ENCODE measurements at regions not wholly inside any gene's neighbourhood (a gene's known extent, or its start where the extent isn't known, plus 50 kb on each side); places are given as distances from the start of the nearest gene placed in this dataset.

DNA sequence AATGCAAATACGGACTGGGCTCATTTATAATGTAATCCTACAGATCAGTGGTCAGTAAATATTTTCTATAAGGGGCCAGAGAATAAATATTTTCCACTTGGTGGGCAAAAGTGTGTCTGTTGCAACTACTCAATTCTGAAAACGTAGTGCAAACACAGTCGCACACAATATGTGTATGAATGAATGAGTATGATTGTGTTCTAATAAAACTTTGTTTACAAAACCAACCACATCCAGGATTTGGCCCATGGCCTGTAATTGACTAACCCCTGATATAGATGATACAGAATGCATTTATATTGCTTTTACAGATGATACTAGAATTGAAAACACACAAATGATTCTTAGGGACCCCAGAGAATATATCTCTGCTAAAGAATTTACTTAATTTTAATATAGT is 197.6 kb downstream of the ASB9 start:
- Histone ChIP-seq H3K27me3 (no peaks in the 10 kb centered on the region), H3K36me3 (no peaks in the 10 kb centered on the region), H3K9me3 (no peaks in the 10 kb centered on the region), H3K4me1 (no peaks in the 10 kb centered on the region), H3K27ac (no peak overlapping the region), H3K4me3 (no peak overlapping the region)
- no peak for ATAC-seq (ENCODE audit: low FRiP score in 2 of 2)
- no peak for DNase-seq
- TF ChIP-seq POLR2AphosphoS5 (IDR thresholded peaks at IDR 0.05) (no peak), POLR2A (IDR thresholded peaks at IDR 0.05) (no peak), EP300 (IDR thresholded peaks at IDR 0.05) (no peak)
- TF ChIP-seq, protein P1, sequence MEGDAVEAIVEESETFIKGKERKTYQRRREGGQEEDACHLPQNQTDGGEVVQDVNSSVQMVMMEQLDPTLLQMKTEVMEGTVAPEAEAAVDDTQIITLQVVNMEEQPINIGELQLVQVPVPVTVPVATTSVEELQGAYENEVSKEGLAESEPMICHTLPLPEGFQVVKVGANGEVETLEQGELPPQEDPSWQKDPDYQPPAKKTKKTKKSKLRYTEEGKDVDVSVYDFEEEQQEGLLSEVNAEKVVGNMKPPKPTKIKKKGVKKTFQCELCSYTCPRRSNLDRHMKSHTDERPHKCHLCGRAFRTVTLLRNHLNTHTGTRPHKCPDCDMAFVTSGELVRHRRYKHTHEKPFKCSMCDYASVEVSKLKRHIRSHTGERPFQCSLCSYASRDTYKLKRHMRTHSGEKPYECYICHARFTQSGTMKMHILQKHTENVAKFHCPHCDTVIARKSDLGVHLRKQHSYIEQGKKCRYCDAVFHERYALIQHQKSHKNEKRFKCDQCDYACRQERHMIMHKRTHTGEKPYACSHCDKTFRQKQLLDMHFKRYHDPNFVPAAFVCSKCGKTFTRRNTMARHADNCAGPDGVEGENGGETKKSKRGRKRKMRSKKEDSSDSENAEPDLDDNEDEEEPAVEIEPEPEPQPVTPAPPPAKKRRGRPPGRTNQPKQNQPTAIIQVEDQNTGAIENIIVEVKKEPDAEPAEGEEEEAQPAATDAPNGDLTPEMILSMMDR (IDR thresholded peaks at IDR 0.05), result no peak
- 36 to 59% methylated on average over 3 of the region's 3 CpGs for WGBS, 2 donors

DNA sequence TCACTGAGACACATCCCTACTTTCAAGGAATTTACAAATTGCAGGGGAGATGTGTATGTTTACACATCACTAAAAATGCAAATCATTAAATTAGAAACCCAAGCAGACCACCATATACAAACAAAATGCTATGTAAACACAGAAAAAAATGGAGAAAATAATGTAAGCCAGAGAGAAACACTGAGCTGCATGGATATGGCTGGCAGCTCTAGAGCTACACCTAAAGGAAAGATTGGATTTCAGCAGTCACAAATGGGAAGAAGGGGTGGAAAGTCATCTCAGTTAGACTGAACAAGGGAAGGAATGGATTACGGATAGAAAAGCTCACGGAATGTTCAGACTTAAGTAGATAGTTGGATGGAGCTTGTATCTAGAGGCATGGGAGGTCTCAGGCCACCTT is 186.3 kb downstream of the MOSPD2 start:
- DNase-seq (no peak), ATAC-seq (ENCODE audit: low FRiP score in 2 of 2) (no peak)
- no peak overlapping the region for H3K27ac ChIP-seq
- H3K4me1 ChIP-seq, result no peaks in the 10 kb centered on the region
- H3K4me3 ChIP-seq, result no peak overlapping the region
- TF ChIP-seq POLR2AphosphoS5 (IDR thresholded peaks at IDR 0.05) (no peak), EP300 (IDR thresholded peaks at IDR 0.05) (no peak)
- 64 to 76% methylated on average over 2 of the region's 2 CpGs for WGBS, 2 donors
- H3K27me3 ChIP-seq, result no peaks in the 10 kb centered on the region
- H3K36me3 ChIP-seq, result no peaks in the 10 kb centered on the region
- H3K9me3 ChIP-seq, result no peaks in the 10 kb centered on the region

DNA sequence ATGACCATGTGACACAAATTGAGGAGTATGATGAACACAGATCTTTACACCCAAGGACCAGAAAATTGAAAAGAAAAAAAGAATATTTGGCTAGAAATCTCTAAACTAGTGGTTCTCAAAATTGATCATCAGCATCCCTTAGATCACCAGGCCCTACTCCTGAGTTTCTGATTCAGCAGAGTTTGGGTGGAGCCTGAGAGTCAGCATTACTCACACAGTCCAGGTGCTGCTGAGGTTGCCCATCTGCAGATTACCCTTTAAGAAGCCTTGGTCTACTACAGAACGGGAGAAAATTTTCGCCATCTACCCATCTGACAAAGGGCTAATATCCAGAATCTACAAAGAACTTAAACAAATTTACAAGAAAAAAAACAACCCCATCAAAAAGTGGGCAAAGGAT is 182.8 kb downstream of the MOSPD2 start:
- Histone ChIP-seq H3K4me1 (no peaks in the 10 kb centered on the region), H3K4me3 (no peak overlapping the region), H3K36me3 (no peaks in the 10 kb centered on the region), H3K27ac (no peak overlapping the region), H3K9me3 (no peaks in the 10 kb centered on the region), H3K27me3 (no peaks in the 10 kb centered on the region)
- ATAC-seq (ENCODE audit: low FRiP score in 2 of 2) (no peak), DNase-seq (no peak)
- 90% methylated on average over 2 of the region's 2 CpGs for WGBS, 2 donors
- TF ChIP-seq POLR2A (IDR thresholded peaks at IDR 0.05) (no peak), POLR2AphosphoS5 (IDR thresholded peaks at IDR 0.05) (no peak), EP300 (IDR thresholded peaks at IDR 0.05) (no peak)
- TF ChIP-seq, protein P1 (IDR thresholded peaks at IDR 0.05), result no peak

DNA sequence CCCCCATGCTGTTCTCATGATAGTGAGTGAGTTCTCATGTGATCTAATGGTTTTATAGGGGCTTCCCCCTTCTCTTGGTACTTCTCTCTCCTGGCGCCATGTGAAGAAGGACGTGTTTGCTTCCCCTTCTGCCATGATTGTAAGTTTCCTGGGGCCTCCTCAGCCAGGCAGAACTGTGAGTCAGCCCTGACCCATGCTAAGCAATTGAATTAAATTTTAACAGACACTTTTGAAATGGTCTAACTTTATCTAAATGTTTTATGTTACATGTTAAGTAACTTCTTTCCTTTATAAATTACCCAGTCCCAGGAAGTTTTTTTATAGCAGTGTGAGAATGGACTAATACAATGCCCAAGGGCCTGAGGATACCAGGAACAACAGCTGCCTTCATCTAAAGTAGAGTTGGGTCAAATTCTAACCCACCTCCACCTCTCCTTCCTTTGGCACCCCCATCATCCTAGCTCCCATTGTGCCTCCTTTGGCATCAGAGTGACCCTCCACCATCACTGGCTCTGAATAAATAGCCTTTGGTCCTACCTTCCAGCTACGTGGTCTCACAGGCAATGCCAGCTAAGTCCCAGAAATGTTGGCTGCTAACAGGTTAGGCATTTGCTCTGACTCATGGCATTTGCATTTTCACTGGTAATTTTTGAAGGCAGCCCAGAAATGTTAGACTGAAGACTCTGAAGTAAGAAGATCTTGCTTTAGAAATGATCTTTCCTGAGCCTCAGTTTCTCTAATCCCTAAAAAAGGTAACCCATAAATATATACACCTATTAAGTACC is 182.1 kb downstream of the MOSPD2 start:
- no peak overlapping the region for H3K4me3 ChIP-seq
- DNase-seq (no peak), ATAC-seq (ENCODE audit: low FRiP score in 2 of 2) (no peak)
- no peak overlapping the region for H3K27ac ChIP-seq
- 75% methylated on average over 3 of the region's 3 CpGs; no CpG with 5 or more reads in 1 of the 2 donors for WGBS, 2 donors
- TF ChIP-seq POLR2A (IDR thresholded peaks at IDR 0.05) (no peak), POLR2AphosphoS5 (IDR thresholded peaks at IDR 0.05) (no peak), EP300 (IDR thresholded peaks at IDR 0.05) (no peak)
- TF ChIP-seq, protein P1 (IDR thresholded peaks at IDR 0.05), result no peak
- no peaks in the 10 kb centered on the region for H3K4me1 ChIP-seq
- peaks cover 0 to 5% (median 0%) of the 10 kb centered on the region in 4 donors for H3K9me3 ChIP-seq
- H3K36me3 ChIP-seq, result no peaks in the 10 kb centered on the region
- H3K27me3 ChIP-seq, result no peaks in the 10 kb centered on the region

DNA sequence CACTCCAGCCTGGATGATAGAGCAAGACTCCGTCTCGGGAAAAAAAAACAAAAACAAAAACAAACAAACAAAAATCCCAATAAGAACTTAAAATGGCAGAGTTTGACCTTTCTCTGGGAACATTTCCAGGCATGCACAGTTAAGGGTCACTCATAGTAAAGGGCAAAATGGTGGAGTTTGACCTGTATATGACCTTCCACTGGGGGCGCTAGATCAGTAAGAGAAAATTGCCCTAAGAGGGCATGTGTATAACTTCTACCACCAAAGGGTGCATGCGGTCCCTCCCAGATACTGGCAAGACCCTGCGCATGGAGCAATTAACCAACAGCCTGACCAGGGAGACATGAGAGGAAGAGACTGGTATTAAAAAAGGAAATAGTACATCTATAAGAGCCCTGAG is 177.2 kb downstream of the MOSPD2 start:
- no peak overlapping the region for H3K4me3 ChIP-seq
- H3K36me3 ChIP-seq, result no peaks in the 10 kb centered on the region
- WGBS, 2 donors, result 76 to 92% methylated on average over 5 of the region's 5 CpGs
- H3K27me3 ChIP-seq, result no peaks in the 10 kb centered on the region
- no peak overlapping the region for H3K27ac ChIP-seq
- DNase-seq, result no peak
- TF ChIP-seq POLR2AphosphoS5 (IDR thresholded peaks at IDR 0.05) (no peak), POLR2A (IDR thresholded peaks at IDR 0.05) (no peak), EP300 (IDR thresholded peaks at IDR 0.05) (no peak)
- TF ChIP-seq, protein P1 (IDR thresholded peaks at IDR 0.05), result no peak
- H3K4me1 ChIP-seq, result no peaks in the 10 kb centered on the region
- no peak for ATAC-seq (ENCODE audit: low FRiP score in 2 of 2)
- H3K9me3 ChIP-seq, result peaks cover 0 to 6% (median 0%) of the 10 kb centered on the region in 4 donors
